ENCODE measurements at regions not wholly inside any gene's neighbourhood (a gene's known extent, or its start where the extent isn't known, plus 50 kb on each side); places are given as distances from the start of the nearest gene placed in this dataset.

- Histone ChIP-seq H3K9me3 (ENCODE audit: insufficient read depth, low read depth, low read length) (no peaks in the 10 kb centered on the region), H3K4me3 (ENCODE audit: low read length) (no peak overlapping the region), H3K36me3 (ENCODE audit: insufficient read depth, low read length) (no peaks in the 10 kb centered on the region), H3K4me1 (ENCODE audit: insufficient read depth, low read length) (peaks cover 37% of the 10 kb centered on the region), H3K9ac (ENCODE audit: low read depth, low read length) (no peak overlapping the region), H3K27me3 (ENCODE audit: insufficient read depth, low read length) (peaks cover 50% of the 10 kb centered on the region), H3K27ac (ENCODE audit: low read depth, low read length) (no peak overlapping the region)
- WGBS, result 87% methylated on average over 5 of the region's 5 CpGs
These were observed 66.1 kb upstream of the PFN2 start for GRCh38 chr3:150036780-150037179.

GRCh38 chr3:150035910-150036612 is 65.4 kb upstream of the PFN2 start:
- Histone ChIP-seq H3K4me1 (ENCODE audit: insufficient read depth, low read length) (peaks cover 37% of the 10 kb centered on the region), H3K27me3 (ENCODE audit: insufficient read depth, low read length) (peaks cover 57% of the 10 kb centered on the region), H3K9ac (ENCODE audit: low read depth, low read length) (no peak overlapping the region), H3K4me3 (ENCODE audit: low read length) (no peak overlapping the region), H3K27ac (ENCODE audit: low read depth, low read length) (no peak overlapping the region), H3K36me3 (ENCODE audit: insufficient read depth, low read length) (no peaks in the 10 kb centered on the region), H3K9me3 (ENCODE audit: insufficient read depth, low read depth, low read length) (no peaks in the 10 kb centered on the region)
- 90% methylated on average over 7 of the region's 7 CpGs for WGBS

GRCh38 chr3:150035301-150035779 is 64.6 kb upstream of the PFN2 start:
- H3K27me3 ChIP-seq (ENCODE audit: insufficient read depth, low read length), result peaks cover 59% of the 10 kb centered on the region
- H3K4me1 ChIP-seq (ENCODE audit: insufficient read depth, low read length), result peaks cover 37% of the 10 kb centered on the region
- WGBS, result 25% methylated on average over 6 of the region's 6 CpGs
- H3K4me3 ChIP-seq (ENCODE audit: low read length), result no peak overlapping the region
- no peak overlapping the region for H3K9ac ChIP-seq (ENCODE audit: low read depth, low read length)
- H3K9me3 ChIP-seq (ENCODE audit: insufficient read depth, low read depth, low read length), result no peaks in the 10 kb centered on the region
- no peaks in the 10 kb centered on the region for H3K36me3 ChIP-seq (ENCODE audit: insufficient read depth, low read length)
- H3K27ac ChIP-seq (ENCODE audit: low read depth, low read length), result no peak overlapping the region

- WGBS, result 15% methylated on average over 2 of the region's 2 CpGs
- Histone ChIP-seq H3K27me3 (ENCODE audit: insufficient read depth, low read length) (peaks cover 59% of the 10 kb centered on the region), H3K36me3 (ENCODE audit: insufficient read depth, low read length) (no peaks in the 10 kb centered on the region)
These were observed 63.0 kb upstream of the PFN2 start for GRCh38 chr3:150033721-150034120.

GRCh38 chr3:150030841-150031240 is 60.1 kb upstream of the PFN2 start:
- no peaks in the 10 kb centered on the region for H3K9me3 ChIP-seq (ENCODE audit: insufficient read depth, low read depth, low read length)
- H3K4me1 ChIP-seq (ENCODE audit: insufficient read depth, low read length), result peaks cover 27% of the 10 kb centered on the region
- no peak overlapping the region for H3K9ac ChIP-seq (ENCODE audit: low read depth, low read length)
- WGBS, result 96% methylated on average over 2 of the region's 2 CpGs
- peaks cover 43% of the 10 kb centered on the region; the same call in 1 of the 2 replicates for H3K27me3 ChIP-seq (ENCODE audit: insufficient read depth, low read length)
- H3K27ac ChIP-seq (ENCODE audit: low read depth, low read length), result no peak overlapping the region
- no peaks in the 10 kb centered on the region for H3K36me3 ChIP-seq (ENCODE audit: insufficient read depth, low read length)
- H3K4me3 ChIP-seq (ENCODE audit: low read length), result no peak overlapping the region

More at GRCh38 chr3:150033721-150034120, 63.0 kb upstream of the PFN2 start:
- no peaks in the 10 kb centered on the region for H3K9me3 ChIP-seq (ENCODE audit: insufficient read depth, low read depth, low read length)
- H3K4me3 ChIP-seq (ENCODE audit: low read length), result no peak overlapping the region
- no peak overlapping the region for H3K9ac ChIP-seq (ENCODE audit: low read depth, low read length)
- H3K27ac ChIP-seq (ENCODE audit: low read depth, low read length), result no peak overlapping the region
- peaks cover 37% of the 10 kb centered on the region for H3K4me1 ChIP-seq (ENCODE audit: insufficient read depth, low read length)

- peak overlapping the region; percentile 32; the same call in 1 of the 2 replicates for H3K27ac ChIP-seq (ENCODE audit: low read depth, low read length)
- no peaks in the 10 kb centered on the region for H3K27me3 ChIP-seq (ENCODE audit: insufficient read depth, low read length)
- H3K36me3 ChIP-seq (ENCODE audit: insufficient read depth, low read length), result no peaks in the 10 kb centered on the region
- H3K4me1 ChIP-seq (ENCODE audit: insufficient read depth, low read length), result peaks cover 17% of the 10 kb centered on the region
- H3K9ac ChIP-seq (ENCODE audit: low read depth, low read length), result no peak overlapping the region
- H3K4me3 ChIP-seq (ENCODE audit: low read length), result no peak overlapping the region
- no peaks in the 10 kb centered on the region for H3K9me3 ChIP-seq (ENCODE audit: insufficient read depth, low read depth, low read length)
- WGBS, result 75% methylated on average over 1 of the region's 1 CpG
These were observed 52.5 kb upstream of the PFN2 start for GRCh38 chr3:150023239-150023636.

GRCh38 chr3:150022381-150023238 is 51.9 kb upstream of the PFN2 start:
- WGBS, result 84% methylated on average over 9 of the region's 9 CpGs
- H3K27ac ChIP-seq (ENCODE audit: low read depth, low read length), result peak overlapping the region; percentile 41; the same call in 1 of the 2 replicates
- peaks cover 17% of the 10 kb centered on the region for H3K4me1 ChIP-seq (ENCODE audit: insufficient read depth, low read length)
- no peaks in the 10 kb centered on the region for H3K9me3 ChIP-seq (ENCODE audit: insufficient read depth, low read depth, low read length)
- no peaks in the 10 kb centered on the region for H3K36me3 ChIP-seq (ENCODE audit: insufficient read depth, low read length)
- no peak overlapping the region for H3K4me3 ChIP-seq (ENCODE audit: low read length)
- no peak overlapping the region for H3K9ac ChIP-seq (ENCODE audit: low read depth, low read length)
- no peaks in the 10 kb centered on the region for H3K27me3 ChIP-seq (ENCODE audit: insufficient read depth, low read length)

GRCh38 chr3:150020527-150020926 is 49.8 kb upstream of the PFN2 start:
- Histone ChIP-seq H3K4me3 (ENCODE audit: low read length) (no peak overlapping the region), H3K36me3 (ENCODE audit: insufficient read depth, low read length) (no peaks in the 10 kb centered on the region), H3K27me3 (ENCODE audit: insufficient read depth, low read length) (no peaks in the 10 kb centered on the region), H3K4me1 (ENCODE audit: insufficient read depth, low read length) (peaks cover 17% of the 10 kb centered on the region), H3K9ac (ENCODE audit: low read depth, low read length) (no peak overlapping the region), H3K27ac (ENCODE audit: low read depth, low read length) (no peak overlapping the region), H3K9me3 (ENCODE audit: insufficient read depth, low read depth, low read length) (no peaks in the 10 kb centered on the region)
- WGBS, result 93% methylated on average over 1 of the region's 1 CpG

Measured in HUES64 (cell line).